H9 (cell line): ENCODE measurements at regions not wholly inside any gene's neighbourhood (a gene's known extent, or its start where the extent isn't known, plus 50 kb on each side); places are given as distances from the start of the nearest gene placed in this dataset.

Experiments
- DNase-seq: peaks from one replicate; pipeline ENCODE4 v3.0.0-alpha.2; 2017
- H2AFZ ChIP-seq: one replicate; pipeline ENCODE4 v1.6.1; 2013; ENCODE audit warnings: mild to moderate bottlenecking, low read length, control low read depth, moderate library complexity
- H2AK5ac ChIP-seq: 2 replicates; pipeline ENCODE4 v1.6.1; 2013; ENCODE audit warnings: low read length, control low read depth, mixed read lengths; ENCODE audit not compliant: insufficient read length
- H2BK120ac ChIP-seq: one replicate; pipeline ENCODE4 v1.6.1; 2013; ENCODE audit warnings: low read depth, mild to moderate bottlenecking, low read length, control low read depth, inconsistent platforms; ENCODE audit not compliant: poor library complexity, severe bottlenecking
- H2BK12ac ChIP-seq: 2 replicates; pipeline ENCODE4 v1.6.1; 2013; ENCODE audit warnings: low read length, control low read depth, mixed read lengths, low read depth; ENCODE audit not compliant: insufficient read length
- H2BK15ac ChIP-seq: 2 replicates; pipeline ENCODE4 v1.6.1; 2013; ENCODE audit warnings: low read depth, low read length, control low read depth
- H2BK20ac ChIP-seq: one replicate; pipeline ENCODE4 v1.6.1; 2013; ENCODE audit warnings: low read depth, mild to moderate bottlenecking, low read length, control low read depth, inconsistent platforms; ENCODE audit not compliant: poor library complexity, severe bottlenecking
- H2BK5ac ChIP-seq: 2 replicates; pipeline ENCODE4 v1.6.1; 2013; ENCODE audit warnings: low read length, control low read depth, mixed read lengths; ENCODE audit not compliant: insufficient read length
- H3K14ac ChIP-seq: 2 replicates; pipeline ENCODE4 v1.6.1; 2013; ENCODE audit warnings: low read length, control low read depth; ENCODE audit not compliant: insufficient read depth
- H3K18ac ChIP-seq: 2 replicates; pipeline ENCODE4 v1.6.1; 2013; ENCODE audit warnings: low read depth, mild to moderate bottlenecking, mixed read lengths, low read length, control low read depth; ENCODE audit not compliant: insufficient read length
- H3K23ac ChIP-seq: 2 replicates; pipeline ENCODE4 v1.6.1; 2013; ENCODE audit warnings: low read length, control low read depth, mixed read lengths, low read depth; ENCODE audit not compliant: insufficient read length
- H3K23me2 ChIP-seq: 2 replicates; pipeline ENCODE4 v1.6.1; 2013; ENCODE audit warnings: low read depth, mild to moderate bottlenecking, mixed read lengths, low read length, control low read depth; ENCODE audit not compliant: insufficient read length, poor library complexity, severe bottlenecking
- H3K27ac ChIP-seq: 2 replicates; pipeline ENCODE4 v1.5.1; 2013; ENCODE audit warnings: low read length, control low read depth, mixed read lengths, low read depth; ENCODE audit not compliant: insufficient read length
- H3K27me3 ChIP-seq: 2 replicates; pipeline ENCODE4 v1.6.1; 2013; ENCODE audit warnings: low read length, control low read depth, inconsistent platforms; ENCODE audit not compliant: insufficient read depth
- H3K4ac ChIP-seq: 2 replicates; pipeline ENCODE4 v1.6.1; 2013; ENCODE audit warnings: low read depth, mild to moderate bottlenecking, control low read depth, inconsistent platforms, low read length, moderate library complexity
- H3K4me1 ChIP-seq: 2 replicates; pipeline ENCODE4 v1.6.1; 2013; ENCODE audit warnings: low read length, control low read depth, inconsistent platforms; ENCODE audit not compliant: insufficient read depth
- H3K4me2 ChIP-seq: 2 replicates; pipeline ENCODE4 v1.6.1; 2013; ENCODE audit warnings: low read length, control low read depth, mixed read lengths; ENCODE audit not compliant: insufficient read length, insufficient read depth
- H3K56ac ChIP-seq: 2 replicates; pipeline ENCODE4 v1.6.1; 2013; ENCODE audit warnings: low read depth, mild to moderate bottlenecking, mixed read lengths, low read length, control low read depth; ENCODE audit not compliant: insufficient read length
- H3K79me1 ChIP-seq: 2 replicates; pipeline ENCODE4 v1.6.1; 2013; ENCODE audit warnings: low read depth, mild to moderate bottlenecking, moderate library complexity, low read length, control low read depth, inconsistent platforms; ENCODE audit not compliant: insufficient read depth, poor library complexity, severe bottlenecking
- H3K79me2 ChIP-seq: 2 replicates; pipeline ENCODE4 v1.6.1; 2013; ENCODE audit warnings: low read length, control low read depth, inconsistent platforms; ENCODE audit not compliant: insufficient read depth
- H3K9ac ChIP-seq: 2 replicates; pipeline ENCODE4 v1.6.1; 2013; ENCODE audit warnings: low read length, control low read depth, mixed read lengths; ENCODE audit not compliant: insufficient read length; ENCODE audit errors: extremely low read depth
- H3K9me3 ChIP-seq: one replicate; pipeline ENCODE4 v1.6.1; 2013; ENCODE audit warnings: low read depth, low read length, inconsistent platforms; ENCODE audit not compliant: control insufficient read depth
- H3T11ph ChIP-seq: one replicate; pipeline ENCODE4 v1.6.1; 2013; ENCODE audit warnings: mild to moderate bottlenecking, low read length, control low read depth, inconsistent platforms
- H4K20me1 ChIP-seq: one replicate; pipeline ENCODE4 v1.6.1; 2013; ENCODE audit not compliant: control insufficient read depth, insufficient read length, insufficient read depth
- H4K5ac ChIP-seq: 2 replicates; pipeline ENCODE4 v1.6.1; 2013; ENCODE audit warnings: low read depth, mild to moderate bottlenecking, mixed read lengths, low read length, control low read depth; ENCODE audit not compliant: insufficient read length
- H4K8ac ChIP-seq: replicated peaks from 2 replicates; pipeline ENCODE4 v1.6.1; 2013; ENCODE audit warnings: low read length, control low read depth, mixed read lengths, low read depth; ENCODE audit not compliant: insufficient read length
- H4K91ac ChIP-seq: 2 replicates; pipeline ENCODE4 v1.6.1; 2013; ENCODE audit warnings: low read depth, mild to moderate bottlenecking, moderate library complexity, mixed read lengths, low read length, control low read depth; ENCODE audit not compliant: insufficient read length
- H3K27ac Mint-ChIP-seq, 3 experiments: 2 replicates in 2 of 3; 3 replicates in 1 of 3; pipeline ENCODE4 v1.8.0; 2020 to 2021; ENCODE audit warnings: mixed read lengths in 3 of 3, mild to moderate bottlenecking in 1 of 3, moderate library complexity in 1 of 3
- H3K27me3 Mint-ChIP-seq: 2 replicates; pipeline ENCODE4 v1.8.0; 2021; ENCODE audit warnings: low read depth, mild to moderate bottlenecking, moderate library complexity, mixed read lengths
- H3K36me3 Mint-ChIP-seq, 3 experiments: 2 replicates in 2 of 3; 3 replicates in 1 of 3; pipeline ENCODE4 v1.8.0; 2020 to 2021; ENCODE audit warnings: low read depth in 3 of 3, mixed read lengths in 3 of 3; ENCODE audit not compliant: insufficient read depth in 1 of 3
- H3K4me1 Mint-ChIP-seq, 2 experiments: 2 replicates each; pipeline ENCODE4 v1.8.0; 2020; ENCODE audit warnings: mixed read lengths in 2 of 2
- H3K4me3 Mint-ChIP-seq, 2 experiments: 2 replicates in 1 of 2; 3 replicates in 1 of 2; pipeline ENCODE4 v1.8.0; 2020 to 2021; ENCODE audit warnings: mild to moderate bottlenecking in 2 of 2, mixed read lengths in 2 of 2, moderate library complexity in 1 of 2
- H3K9me3 Mint-ChIP-seq, 2 experiments: 2 replicates in 1 of 2; 3 replicates in 1 of 2; pipeline ENCODE4 v1.8.0; 2020; ENCODE audit warnings: mild to moderate bottlenecking in 2 of 2, mixed read lengths in 2 of 2, moderate library complexity in 1 of 2
- CTCF ChIP-seq: fragments of 200-600 bp; sonication (generic); conservative IDR thresholded peaks from 3 replicates; pipeline ENCODE4 v1.8.0; 2021; ENCODE audit warnings: antibody characterized with exemption, mild to moderate bottlenecking
- WGBS: extraction: QIAGEN DNeasy Blood & Tissue Kit; methylation state at CpG from one replicate; pipeline ENCODE4 v1.1.7; 2013; ENCODE audit warnings: missing lambda C conversion rate, low lambda C conversion rate, mixed read lengths; ENCODE audit not compliant: insufficient read length; ENCODE audit errors: extremely low coverage; 5-methylcytosine and 5-hydroxymethylcytosine counted together

DNA sequence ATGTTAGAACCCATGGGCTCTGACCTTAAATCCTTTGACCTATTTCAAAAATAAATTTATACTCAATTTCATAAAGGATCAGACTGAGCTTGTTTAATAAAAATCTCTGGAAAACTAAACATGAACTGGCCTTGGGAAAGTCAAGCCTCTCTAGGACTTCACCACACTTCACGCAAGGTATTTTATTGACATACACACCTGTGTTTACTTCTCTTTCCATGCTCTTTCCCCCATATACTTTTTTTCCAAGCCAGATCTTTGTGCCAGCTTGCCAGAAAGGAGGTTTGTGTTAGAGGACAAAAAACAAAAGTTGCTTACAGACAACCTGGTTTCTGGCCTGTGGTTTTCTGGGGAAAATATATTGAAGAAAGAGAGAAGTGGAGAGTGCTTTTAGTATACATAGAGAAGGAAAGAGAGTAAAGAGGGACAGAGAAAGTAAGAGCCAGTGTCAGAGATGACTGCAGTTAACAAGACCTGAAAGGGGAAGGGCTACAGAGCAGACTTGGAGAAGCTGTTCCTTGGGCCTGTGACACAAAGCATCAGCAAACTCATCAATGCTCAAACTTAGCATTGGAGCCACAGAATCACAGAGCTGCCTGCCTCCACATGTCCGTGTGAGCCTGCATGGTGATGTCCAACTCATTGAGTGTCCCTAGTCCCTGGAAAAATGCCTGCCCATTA, 77.3 kb upstream of the TMTC2 start:
- Histone ChIP-seq H3K9me3 (no peaks in the 10 kb centered on the region), H3K79me1 (no peaks in the 10 kb centered on the region), H3K4me1 (no peaks in the 10 kb centered on the region), H3K27ac (no peak overlapping the region), H3K9ac (no peak overlapping the region), H3K23ac (no peak overlapping the region), H3K4me2 (no peak overlapping the region), H3T11ph (no peak overlapping the region), H2AFZ (no peak overlapping the region), H2AK5ac (no peak overlapping the region), H2BK15ac (no peak overlapping the region), H3K27me3 (no peaks in the 10 kb centered on the region), H4K5ac (no peak overlapping the region), H3K79me2 (no peaks in the 10 kb centered on the region), H3K56ac (no peak overlapping the region), H3K18ac (no peak overlapping the region), H2BK5ac (no peak overlapping the region), H2BK12ac (no peak overlapping the region), H3K4ac (no peak overlapping the region), H3K23me2 (no peaks in the 10 kb centered on the region), H3K14ac (no peak overlapping the region), H2BK120ac (no peak overlapping the region), H2BK20ac (no peak overlapping the region), H4K8ac (no peak overlapping the region), H4K20me1 (no peaks in the 10 kb centered on the region), H4K91ac (no peak overlapping the region)
- no peak overlapping the region for H3K4me3 Mint-ChIP-seq
- no peaks in the 10 kb centered on the region for H3K36me3 Mint-ChIP-seq
- no peak for DNase-seq
- H3K27ac Mint-ChIP-seq: 0 out of 7 replicates have a peak overlapping the region, but pooled peaks of 1 of the 3 experiments have one; percentile 19
- WGBS: no CpG with 5 or more reads among the region's 2 CpGs
- no peaks in the 10 kb centered on the region for H3K4me1 Mint-ChIP-seq
- no peak for TF ChIP-seq CTCF
- H3K27me3 Mint-ChIP-seq: no peaks in the 10 kb centered on the region
- H3K9me3 Mint-ChIP-seq: no peaks in the 10 kb centered on the region
